ENCODE measurements at regions not wholly inside any gene's neighbourhood (a gene's known extent, or its start where the extent isn't known, plus 50 kb on each side); places are given as distances from the start of the nearest gene placed in this dataset.
A peak's percentile ranks its signal among the peaks of the same experiment; 100 is the strongest.

DNA sequence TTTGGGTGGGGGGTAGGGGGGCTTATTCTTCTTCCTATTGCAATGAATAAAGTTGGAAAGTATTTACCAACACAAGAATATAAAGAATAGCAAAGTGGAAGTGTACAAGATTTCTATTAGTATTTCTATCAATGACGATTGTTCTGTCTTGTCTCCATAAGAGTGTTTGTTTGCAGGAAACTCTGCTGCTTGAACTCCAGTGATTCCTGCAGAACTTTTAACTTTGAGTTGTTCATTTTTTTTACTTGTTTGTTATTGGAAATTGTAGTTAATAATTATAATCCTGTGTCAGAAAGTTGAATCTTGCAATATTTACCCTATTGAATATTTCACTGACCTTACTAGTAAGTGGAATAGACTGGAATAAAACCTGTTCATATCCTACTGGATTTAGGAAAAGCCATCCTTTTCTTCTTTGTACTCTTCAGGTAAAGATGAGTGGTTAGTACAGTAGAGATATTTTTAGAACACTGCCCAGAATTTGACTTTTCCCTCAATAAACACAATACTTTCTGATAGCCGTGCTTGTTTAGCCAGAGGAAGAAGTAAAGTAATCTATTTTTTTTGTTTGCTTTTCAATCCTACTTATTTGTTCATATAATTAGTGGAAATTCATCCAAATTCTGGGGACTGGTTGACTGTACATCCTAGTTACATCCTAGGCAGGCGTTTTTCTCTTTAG lies 340.4 kb downstream of the TENT4A start:
- no peak for TF ChIP-seq RAD21 (IDR thresholded peaks at IDR 0.05)
- TF ChIP-seq HNF4A (conservative IDR thresholded peaks at IDR 0.05), result peak in 1 of 2 donors; percentile 50
- no peak for TF ChIP-seq NR2F2 (IDR thresholded peaks at IDR 0.05)
- no peak for TF ChIP-seq YY1 (IDR thresholded peaks at IDR 0.05)
- TF ChIP-seq, protein P1, sequence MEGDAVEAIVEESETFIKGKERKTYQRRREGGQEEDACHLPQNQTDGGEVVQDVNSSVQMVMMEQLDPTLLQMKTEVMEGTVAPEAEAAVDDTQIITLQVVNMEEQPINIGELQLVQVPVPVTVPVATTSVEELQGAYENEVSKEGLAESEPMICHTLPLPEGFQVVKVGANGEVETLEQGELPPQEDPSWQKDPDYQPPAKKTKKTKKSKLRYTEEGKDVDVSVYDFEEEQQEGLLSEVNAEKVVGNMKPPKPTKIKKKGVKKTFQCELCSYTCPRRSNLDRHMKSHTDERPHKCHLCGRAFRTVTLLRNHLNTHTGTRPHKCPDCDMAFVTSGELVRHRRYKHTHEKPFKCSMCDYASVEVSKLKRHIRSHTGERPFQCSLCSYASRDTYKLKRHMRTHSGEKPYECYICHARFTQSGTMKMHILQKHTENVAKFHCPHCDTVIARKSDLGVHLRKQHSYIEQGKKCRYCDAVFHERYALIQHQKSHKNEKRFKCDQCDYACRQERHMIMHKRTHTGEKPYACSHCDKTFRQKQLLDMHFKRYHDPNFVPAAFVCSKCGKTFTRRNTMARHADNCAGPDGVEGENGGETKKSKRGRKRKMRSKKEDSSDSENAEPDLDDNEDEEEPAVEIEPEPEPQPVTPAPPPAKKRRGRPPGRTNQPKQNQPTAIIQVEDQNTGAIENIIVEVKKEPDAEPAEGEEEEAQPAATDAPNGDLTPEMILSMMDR (IDR thresholded peaks at IDR 0.05; ENCODE audit: low read depth, low read length, missing input control), result no peak
- TF ChIP-seq FOXA1 (IDR thresholded peaks at IDR 0.05), result peak; percentile 47
- TF ChIP-seq, protein P2, sequence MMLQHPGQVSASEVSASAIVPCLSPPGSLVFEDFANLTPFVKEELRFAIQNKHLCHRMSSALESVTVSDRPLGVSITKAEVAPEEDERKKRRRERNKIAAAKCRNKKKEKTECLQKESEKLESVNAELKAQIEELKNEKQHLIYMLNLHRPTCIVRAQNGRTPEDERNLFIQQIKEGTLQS (IDR thresholded peaks at IDR 0.05), result no peak
- TF ChIP-seq SP1 (IDR thresholded peaks at IDR 0.05), result no peak
- TF ChIP-seq, protein P3, sequence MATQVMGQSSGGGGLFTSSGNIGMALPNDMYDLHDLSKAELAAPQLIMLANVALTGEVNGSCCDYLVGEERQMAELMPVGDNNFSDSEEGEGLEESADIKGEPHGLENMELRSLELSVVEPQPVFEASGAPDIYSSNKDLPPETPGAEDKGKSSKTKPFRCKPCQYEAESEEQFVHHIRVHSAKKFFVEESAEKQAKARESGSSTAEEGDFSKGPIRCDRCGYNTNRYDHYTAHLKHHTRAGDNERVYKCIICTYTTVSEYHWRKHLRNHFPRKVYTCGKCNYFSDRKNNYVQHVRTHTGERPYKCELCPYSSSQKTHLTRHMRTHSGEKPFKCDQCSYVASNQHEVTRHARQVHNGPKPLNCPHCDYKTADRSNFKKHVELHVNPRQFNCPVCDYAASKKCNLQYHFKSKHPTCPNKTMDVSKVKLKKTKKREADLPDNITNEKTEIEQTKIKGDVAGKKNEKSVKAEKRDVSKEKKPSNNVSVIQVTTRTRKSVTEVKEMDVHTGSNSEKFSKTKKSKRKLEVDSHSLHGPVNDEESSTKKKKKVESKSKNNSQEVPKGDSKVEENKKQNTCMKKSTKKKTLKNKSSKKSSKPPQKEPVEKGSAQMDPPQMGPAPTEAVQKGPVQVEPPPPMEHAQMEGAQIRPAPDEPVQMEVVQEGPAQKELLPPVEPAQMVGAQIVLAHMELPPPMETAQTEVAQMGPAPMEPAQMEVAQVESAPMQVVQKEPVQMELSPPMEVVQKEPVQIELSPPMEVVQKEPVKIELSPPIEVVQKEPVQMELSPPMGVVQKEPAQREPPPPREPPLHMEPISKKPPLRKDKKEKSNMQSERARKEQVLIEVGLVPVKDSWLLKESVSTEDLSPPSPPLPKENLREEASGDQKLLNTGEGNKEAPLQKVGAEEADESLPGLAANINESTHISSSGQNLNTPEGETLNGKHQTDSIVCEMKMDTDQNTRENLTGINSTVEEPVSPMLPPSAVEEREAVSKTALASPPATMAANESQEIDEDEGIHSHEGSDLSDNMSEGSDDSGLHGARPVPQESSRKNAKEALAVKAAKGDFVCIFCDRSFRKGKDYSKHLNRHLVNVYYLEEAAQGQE (IDR thresholded peaks at IDR 0.05), result no peak
- TF ChIP-seq JUND (IDR thresholded peaks at IDR 0.05), result peak in 1 of 2 donors; percentile 18
- TF ChIP-seq, protein P4, sequence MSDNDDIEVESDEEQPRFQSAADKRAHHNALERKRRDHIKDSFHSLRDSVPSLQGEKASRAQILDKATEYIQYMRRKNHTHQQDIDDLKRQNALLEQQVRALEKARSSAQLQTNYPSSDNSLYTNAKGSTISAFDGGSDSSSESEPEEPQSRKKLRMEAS (IDR thresholded peaks at IDR 0.05), result peak; percentile 10
- no peak for TF ChIP-seq EGR1 (IDR thresholded peaks at IDR 0.05; ENCODE audit: low read depth in 2 of 2)
- TF ChIP-seq HNF4G (IDR thresholded peaks at IDR 0.05), result no peak
- no peak for TF ChIP-seq GABPA (IDR thresholded peaks at IDR 0.05 in 1 of 2, conservative IDR thresholded peaks at IDR 0.05 in 1 of 2)
- no peak for TF ChIP-seq TAF1 (conservative IDR thresholded peaks at IDR 0.05)
- TF ChIP-seq FOXA2 (IDR thresholded peaks at IDR 0.05), result peak; percentile 60
- TF ChIP-seq, protein P5, sequence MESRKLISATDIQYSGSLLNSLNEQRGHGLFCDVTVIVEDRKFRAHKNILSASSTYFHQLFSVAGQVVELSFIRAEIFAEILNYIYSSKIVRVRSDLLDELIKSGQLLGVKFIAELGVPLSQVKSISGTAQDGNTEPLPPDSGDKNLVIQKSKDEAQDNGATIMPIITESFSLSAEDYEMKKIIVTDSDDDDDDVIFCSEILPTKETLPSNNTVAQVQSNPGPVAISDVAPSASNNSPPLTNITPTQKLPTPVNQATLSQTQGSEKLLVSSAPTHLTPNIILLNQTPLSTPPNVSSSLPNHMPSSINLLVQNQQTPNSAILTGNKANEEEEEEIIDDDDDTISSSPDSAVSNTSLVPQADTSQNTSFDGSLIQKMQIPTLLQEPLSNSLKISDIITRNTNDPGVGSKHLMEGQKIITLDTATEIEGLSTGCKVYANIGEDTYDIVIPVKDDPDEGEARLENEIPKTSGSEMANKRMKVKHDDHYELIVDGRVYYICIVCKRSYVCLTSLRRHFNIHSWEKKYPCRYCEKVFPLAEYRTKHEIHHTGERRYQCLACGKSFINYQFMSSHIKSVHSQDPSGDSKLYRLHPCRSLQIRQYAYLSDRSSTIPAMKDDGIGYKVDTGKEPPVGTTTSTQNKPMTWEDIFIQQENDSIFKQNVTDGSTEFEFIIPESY (IDR thresholded peaks at IDR 0.05), result peak; percentile 17
- TF ChIP-seq RXRA (IDR thresholded peaks at IDR 0.05), result peak in 1 of 2 donors; percentile 62
- Histone ChIP-seq H3K36me3 (ENCODE audit: control insufficient read depth in 4 of 4, insufficient read depth in 3 of 4, low read depth in 1 of 4, low read length in 3 of 4) (no peaks in the 10 kb centered on the region), H3K27me3 (ENCODE audit: control insufficient read depth in 4 of 4, insufficient read depth in 4 of 4, low read length in 3 of 4) (no peaks in the 10 kb centered on the region), H3K4me1 (ENCODE audit: control insufficient read depth in 4 of 4, insufficient read depth in 4 of 4, low read length in 3 of 4) (peaks cover 4 to 19% (median 12%) of the 10 kb centered on the region in 4 donors), H3K9me3 (ENCODE audit: control insufficient read depth in 4 of 4, low read length in 3 of 4) (no peaks in the 10 kb centered on the region), H3K4me3 (ENCODE audit: low read depth in 1 of 3, low read length in 3 of 3) (no peak overlapping the region), H3K9ac (ENCODE audit: low read depth in 1 of 2, low read length in 2 of 2) (no peak overlapping the region), H3K27ac (ENCODE audit: low read depth in 1 of 2, low read length in 2 of 2) (no peak overlapping the region)
- DNase-seq (ENCODE audit: low spot score), result no peak
- WGBS, result 35% methylated on average over 3 of the region's 3 CpGs

Measured in liver (tissue), 8 donors.